PFSK-1 (cell line): ENCODE measurements at regions not wholly inside any gene's neighbourhood (a gene's known extent, or its start where the extent isn't known, plus 50 kb on each side); places are given as distances from the start of the nearest gene placed in this dataset.

Source experiments
- POLR2AphosphoS5 ChIP-seq: IDR thresholded peaks from 2 replicates; pipeline ENCODE4 v1.6.1; 2012; ENCODE audit warnings: low read depth, mild to moderate bottlenecking, control low read depth, low read length, moderate library complexity
- SIN3A ChIP-seq: IDR thresholded peaks from 2 replicates; pipeline ENCODE4 v1.6.1; 2012; ENCODE audit warnings: mild to moderate bottlenecking, low read length, moderate library complexity, borderline replicate concordance; ENCODE audit not compliant: insufficient read depth
- TAF1 ChIP-seq: IDR thresholded peaks from 2 replicates; pipeline ENCODE4 v1.6.1; 2012; ENCODE audit warnings: low read length, control low read depth, borderline replicate concordance; ENCODE audit not compliant: insufficient read depth
- TF ChIP-seq, protein P1 (sequence below), 2 experiments: IDR thresholded peaks; 2 replicates each; pipeline versions ENCODE4 v1.6.1 to v1.8.0; 2011 to 2012; ENCODE audit warnings: low read depth in 2 of 2, low read length in 2 of 2, control low read depth in 1 of 2, inconsistent platforms in 1 of 2, mild to moderate bottlenecking in 1 of 2, moderate library complexity in 1 of 2; ENCODE audit not compliant: insufficient read depth in 1 of 2

DNA sequence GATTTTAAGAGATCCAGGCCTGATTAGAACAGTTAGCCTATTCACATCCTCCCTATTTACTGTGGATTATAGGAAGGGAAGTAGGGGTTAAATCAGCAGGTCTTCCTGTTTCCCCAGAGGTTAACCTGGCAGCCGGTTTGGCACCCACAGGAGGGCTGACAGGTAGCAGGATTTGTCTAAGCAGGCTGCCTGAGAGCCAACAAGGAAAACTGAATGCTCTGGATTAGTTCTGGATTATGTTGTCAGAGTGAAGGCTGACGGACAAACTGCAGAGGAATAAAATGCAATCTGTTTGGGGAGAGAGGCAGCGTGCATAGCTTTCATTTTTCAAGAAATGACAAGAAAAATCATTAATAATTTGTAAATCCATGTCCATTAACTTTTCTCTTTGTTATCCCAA lies 397.1 kb upstream of the FAM241A start:
- TF ChIP-seq SIN3A, result no peak
- TF ChIP-seq, protein P1, sequence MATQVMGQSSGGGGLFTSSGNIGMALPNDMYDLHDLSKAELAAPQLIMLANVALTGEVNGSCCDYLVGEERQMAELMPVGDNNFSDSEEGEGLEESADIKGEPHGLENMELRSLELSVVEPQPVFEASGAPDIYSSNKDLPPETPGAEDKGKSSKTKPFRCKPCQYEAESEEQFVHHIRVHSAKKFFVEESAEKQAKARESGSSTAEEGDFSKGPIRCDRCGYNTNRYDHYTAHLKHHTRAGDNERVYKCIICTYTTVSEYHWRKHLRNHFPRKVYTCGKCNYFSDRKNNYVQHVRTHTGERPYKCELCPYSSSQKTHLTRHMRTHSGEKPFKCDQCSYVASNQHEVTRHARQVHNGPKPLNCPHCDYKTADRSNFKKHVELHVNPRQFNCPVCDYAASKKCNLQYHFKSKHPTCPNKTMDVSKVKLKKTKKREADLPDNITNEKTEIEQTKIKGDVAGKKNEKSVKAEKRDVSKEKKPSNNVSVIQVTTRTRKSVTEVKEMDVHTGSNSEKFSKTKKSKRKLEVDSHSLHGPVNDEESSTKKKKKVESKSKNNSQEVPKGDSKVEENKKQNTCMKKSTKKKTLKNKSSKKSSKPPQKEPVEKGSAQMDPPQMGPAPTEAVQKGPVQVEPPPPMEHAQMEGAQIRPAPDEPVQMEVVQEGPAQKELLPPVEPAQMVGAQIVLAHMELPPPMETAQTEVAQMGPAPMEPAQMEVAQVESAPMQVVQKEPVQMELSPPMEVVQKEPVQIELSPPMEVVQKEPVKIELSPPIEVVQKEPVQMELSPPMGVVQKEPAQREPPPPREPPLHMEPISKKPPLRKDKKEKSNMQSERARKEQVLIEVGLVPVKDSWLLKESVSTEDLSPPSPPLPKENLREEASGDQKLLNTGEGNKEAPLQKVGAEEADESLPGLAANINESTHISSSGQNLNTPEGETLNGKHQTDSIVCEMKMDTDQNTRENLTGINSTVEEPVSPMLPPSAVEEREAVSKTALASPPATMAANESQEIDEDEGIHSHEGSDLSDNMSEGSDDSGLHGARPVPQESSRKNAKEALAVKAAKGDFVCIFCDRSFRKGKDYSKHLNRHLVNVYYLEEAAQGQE (IDR thresholded peaks at IDR 0.05; ENCODE audit: insufficient read depth in 1 of 2, low read depth in 2 of 2, low read length in 2 of 2), result no peak
- TF ChIP-seq TAF1, result no peak
- no peak for TF ChIP-seq POLR2AphosphoS5
